ENCODE measurements at regions not wholly inside any gene's neighbourhood (a gene's known extent, or its start where the extent isn't known, plus 50 kb on each side); places are given as distances from the start of the nearest gene placed in this dataset.

GRCh38 chr12:118742431-118742830, 238.9 kb upstream of the SRRM4 start (continued):
- TF ChIP-seq ZNF462 (CRISPR knock-in tag; IDR thresholded peaks at IDR 0.05) (no peak), CREB1 (CRISPR knock-in tag; IDR thresholded peaks at IDR 0.05; ENCODE audit: low read depth) (no peak), EZH2 (IDR thresholded peaks at IDR 0.05; ENCODE audit: low read depth, unreplicated experiment) (no peak), CTCF (conservative IDR thresholded peaks at IDR 0.05; ENCODE audit: low read depth in 2 of 2) (no peak), JUNB (IDR thresholded peaks at IDR 0.05; ENCODE audit: unreplicated experiment) (no peak)

- Mint-ChIP-seq H3K27ac (no peak overlapping the region), H3K9me3 (peaks cover 4% of the 10 kb centered on the region; the same call in 2 of the 3 replicates), H3K36me3 (ENCODE audit: low read depth) (no peaks in the 10 kb centered on the region), H3K27me3 (ENCODE audit: insufficient read depth, low read depth, poor library complexity) (no peaks in the 10 kb centered on the region), H3K4me1 (no peaks in the 10 kb centered on the region), H3K4me3 (no peak overlapping the region)
- Histone ChIP-seq H3K4me3 (no peak overlapping the region), H3K27ac (ENCODE audit: low read depth) (no peak overlapping the region), H3K36me3 (ENCODE audit: insufficient read depth) (no peaks in the 10 kb centered on the region), H2AFZ (no peak overlapping the region), H3K9me2 (ENCODE audit: insufficient read depth) (no peaks in the 10 kb centered on the region), H3F3A (replicated peaks; ENCODE audit: low read depth) (no peaks in the 10 kb centered on the region), H3K79me2 (replicated peaks; ENCODE audit: insufficient read depth) (no peaks in the 10 kb centered on the region), H3K4me1 (ENCODE audit: insufficient read depth) (no peaks in the 10 kb centered on the region), H3K27me3 (ENCODE audit: insufficient read depth) (no peaks in the 10 kb centered on the region), H4K20me1 (replicated peaks; ENCODE audit: insufficient read depth) (no peaks in the 10 kb centered on the region), H3K4me2 (no peak overlapping the region)
- no peak for ATAC-seq
- no peak for DNase-seq (ENCODE audit: low spot score)
- TF ChIP-seq CREB1 (CRISPR knock-in tag; IDR thresholded peaks at IDR 0.05; ENCODE audit: low read depth): no peak
- no peak for TF ChIP-seq NANOG (IDR thresholded peaks at IDR 0.05; ENCODE audit: borderline replicate concordance)
- TF ChIP-seq ETS1 (IDR thresholded peaks at IDR 0.05): no peak
- TF ChIP-seq ZNF331 (CRISPR knock-in tag; IDR thresholded peaks at IDR 0.05; ENCODE audit: low read depth): no peak
- no peak for TF ChIP-seq REST (IDR thresholded peaks at IDR 0.05; ENCODE audit: unreplicated experiment)
These were observed 237.2 kb upstream of the SRRM4 start for GRCh38 chr12:118743896-118744700.

Data from GM23338 (cell line).